NCI-H2029 (cell line): ENCODE measurements at regions not wholly inside any gene's neighbourhood (a gene's known extent, or its start where the extent isn't known, plus 50 kb on each side); places are given as distances from the start of the nearest gene placed in this dataset.
A peak's percentile ranks its signal among the peaks of the same experiment; 100 is the strongest.

Experiments used
- DNase-seq: peaks from one replicate; lab custom pipeline; 2025; lab: John Stamatoyannopoulos, UW

GRCh38 chr13:57224414-57224813 lies 57.4 kb downstream of the PRR20E start:
- no peak for DNase-seq

GRCh38 chr13:57250472-57250871 lies 83.5 kb downstream of the PRR20E start:
- no peak for DNase-seq

GRCh38 chr13:57253551-57253950 lies 86.6 kb downstream of the PRR20E start:
- DNase-seq: no peak

- no peak for DNase-seq
These were observed 98.0 kb downstream of the PRR20E start for GRCh38 chr13:57264965-57265364.

GRCh38 chr13:57270493-57270892 lies 103.5 kb downstream of the PRR20E start:
- DNase-seq: no peak

- no peak for DNase-seq
These were observed 119.6 kb downstream of the PRR20E start for GRCh38 chr13:57286511-57287098.

GRCh38 chr13:57302604-57303003 lies 135.6 kb downstream of the PRR20E start:
- DNase-seq: no peak

- DNase-seq: no peak
These were observed 144.1 kb downstream of the PRR20E start for GRCh38 chr13:57311009-57311586.

GRCh38 chr13:57314897-57315520 lies 148.0 kb downstream of the PRR20E start:
- DNase-seq: no peak

- DNase-seq: peak; percentile 3
These were observed 159.5 kb downstream of the PRR20E start for GRCh38 chr13:57326532-57326931.

- no peak for DNase-seq
These were observed 173.9 kb downstream of the PRR20E start for GRCh38 chr13:57340878-57341277.

- DNase-seq: no peak
These were observed 178.5 kb downstream of the PRR20E start for GRCh38 chr13:57345526-57345925.

- DNase-seq: no peak
These were observed 179.8 kb downstream of the PRR20E start for GRCh38 chr13:57346786-57347185.

- DNase-seq: no peak
These were observed 185.1 kb downstream of the PRR20E start for GRCh38 chr13:57352114-57352513.

GRCh38 chr13:57353831-57354230 lies 186.8 kb downstream of the PRR20E start:
- DNase-seq: no peak

- no peak for DNase-seq
These were observed 208.9 kb downstream of the PRR20E start for GRCh38 chr13:57375876-57376275.

GRCh38 chr13:57408312-57408711 lies 223.2 kb upstream of the PCDH17 start:
- no peak for DNase-seq

GRCh38 chr13:57409121-57409520 lies 222.4 kb upstream of the PCDH17 start:
- no peak for DNase-seq

GRCh38 chr13:57409656-57410055 lies 221.9 kb upstream of the PCDH17 start:
- DNase-seq: no peak

- DNase-seq: no peak
These were observed 213.4 kb upstream of the PCDH17 start for GRCh38 chr13:57418067-57418677.

- DNase-seq: no peak
These were observed 207.2 kb upstream of the PCDH17 start for GRCh38 chr13:57424379-57424778.

- DNase-seq: no peak
These were observed 206.0 kb upstream of the PCDH17 start for GRCh38 chr13:57425531-57425930.

- DNase-seq: no peak
These were observed 194.0 kb upstream of the PCDH17 start for GRCh38 chr13:57437587-57437986.
